Smooth muscle cell (in vitro differentiated cells): ENCODE measurements at regions not wholly inside any gene's neighbourhood (a gene's known extent, or its start where the extent isn't known, plus 50 kb on each side); places are given as distances from the start of the nearest gene placed in this dataset.

Experiments
- DNase-seq: peaks from one replicate; lab custom pipeline; 2025; ENCODE audit not compliant: unreplicated experiment; lab: John Stamatoyannopoulos, UW
- H2AFZ ChIP-seq: fragments of 200-600 bp; sonication (generic); 2 replicates; pipeline ENCODE4 v1.6.0; 2016; ENCODE audit warnings: antibody characterized with exemption, low read depth, mild to moderate bottlenecking
- H3F3A ChIP-seq: fragments of 200-600 bp; sonication (generic); 2 replicates; pipeline ENCODE4 v1.6.0; 2017; ENCODE audit warnings: antibody characterized with exemption, low read depth
- H3K27ac ChIP-seq: fragments of 200-600 bp; sonication (generic); 2 replicates; pipeline ENCODE4 v1.5.1; 2016; ENCODE audit warnings: low read depth, mild to moderate bottlenecking
- H3K27me3 ChIP-seq: fragments of 200-600 bp; sonication (generic); 2 replicates; pipeline ENCODE4 v1.6.1; 2016; ENCODE audit warnings: low read depth, mild to moderate bottlenecking
- H3K36me3 ChIP-seq: fragments of 200-600 bp; sonication (generic); 2 replicates; pipeline ENCODE4 v1.5.1; 2016; ENCODE audit warnings: low read depth
- H3K4me1 ChIP-seq: fragments of 200-600 bp; sonication (generic); 2 replicates; pipeline ENCODE4 v1.5.1; 2016; ENCODE audit warnings: low read depth
- H3K4me2 ChIP-seq: fragments of 200-600 bp; sonication (generic); 2 replicates; pipeline ENCODE4 v1.6.0; 2016; ENCODE audit warnings: mild to moderate bottlenecking
- H3K4me3 ChIP-seq: fragments of 200-600 bp; sonication (generic); 2 replicates; pipeline ENCODE4 v1.5.1; 2016; ENCODE audit warnings: mild to moderate bottlenecking
- H3K79me2 ChIP-seq: fragments of 200-600 bp; sonication (generic); 2 replicates; pipeline ENCODE4 v1.6.0; 2016; ENCODE audit warnings: low read depth, mild to moderate bottlenecking
- H3K9ac ChIP-seq: fragments of 200-600 bp; sonication (generic); 2 replicates; pipeline ENCODE4 v1.6.0; 2016; ENCODE audit warnings: low read depth
- H3K9me3 ChIP-seq: fragments of 200-600 bp; sonication (generic); replicated peaks from 2 replicates; pipeline ENCODE4 v1.5.1; 2016; ENCODE audit warnings: low read depth
- H4K20me1 ChIP-seq: fragments of 200-600 bp; sonication (generic); 2 replicates; pipeline ENCODE4 v1.6.0; 2016; ENCODE audit warnings: low read depth
- WGBS: methylation state at CpG from one replicate; pipeline ENCODE4 v1.1.7; 2016; ENCODE audit warnings: low lambda C conversion rate; 5-methylcytosine and 5-hydroxymethylcytosine counted together
- TF ChIP-seq, protein P1 (sequence below): fragments of 200-600 bp; sonication (generic); IDR thresholded peaks from 2 replicates; pipeline ENCODE4 v1.5.1; 2017; ENCODE audit warnings: borderline replicate concordance, mild to moderate bottlenecking, antibody characterized with exemption; ENCODE audit not compliant: insufficient read depth, poor library complexity, severe bottlenecking

GRCh38 chr2:38182492-38183003 is 106.6 kb upstream of the CYP1B1 start:
- Histone ChIP-seq H3K9ac (no peak overlapping the region), H3K36me3 (no peaks in the 10 kb centered on the region), H3K4me3 (no peak overlapping the region), H3F3A (peaks cover 7% of the 10 kb centered on the region), H3K4me1 (peaks cover 8% of the 10 kb centered on the region), H3K27me3 (no peaks in the 10 kb centered on the region), H3K9me3 (no peaks in the 10 kb centered on the region), H4K20me1 (no peaks in the 10 kb centered on the region), H3K79me2 (no peaks in the 10 kb centered on the region), H2AFZ (no peak overlapping the region), H3K27ac (no peak overlapping the region), H3K4me2 (no peak overlapping the region)
- TF ChIP-seq, protein P1, sequence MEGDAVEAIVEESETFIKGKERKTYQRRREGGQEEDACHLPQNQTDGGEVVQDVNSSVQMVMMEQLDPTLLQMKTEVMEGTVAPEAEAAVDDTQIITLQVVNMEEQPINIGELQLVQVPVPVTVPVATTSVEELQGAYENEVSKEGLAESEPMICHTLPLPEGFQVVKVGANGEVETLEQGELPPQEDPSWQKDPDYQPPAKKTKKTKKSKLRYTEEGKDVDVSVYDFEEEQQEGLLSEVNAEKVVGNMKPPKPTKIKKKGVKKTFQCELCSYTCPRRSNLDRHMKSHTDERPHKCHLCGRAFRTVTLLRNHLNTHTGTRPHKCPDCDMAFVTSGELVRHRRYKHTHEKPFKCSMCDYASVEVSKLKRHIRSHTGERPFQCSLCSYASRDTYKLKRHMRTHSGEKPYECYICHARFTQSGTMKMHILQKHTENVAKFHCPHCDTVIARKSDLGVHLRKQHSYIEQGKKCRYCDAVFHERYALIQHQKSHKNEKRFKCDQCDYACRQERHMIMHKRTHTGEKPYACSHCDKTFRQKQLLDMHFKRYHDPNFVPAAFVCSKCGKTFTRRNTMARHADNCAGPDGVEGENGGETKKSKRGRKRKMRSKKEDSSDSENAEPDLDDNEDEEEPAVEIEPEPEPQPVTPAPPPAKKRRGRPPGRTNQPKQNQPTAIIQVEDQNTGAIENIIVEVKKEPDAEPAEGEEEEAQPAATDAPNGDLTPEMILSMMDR: no peak
- WGBS: 97% methylated on average over 4 of the region's 4 CpGs
- DNase-seq: no peak

DNA sequence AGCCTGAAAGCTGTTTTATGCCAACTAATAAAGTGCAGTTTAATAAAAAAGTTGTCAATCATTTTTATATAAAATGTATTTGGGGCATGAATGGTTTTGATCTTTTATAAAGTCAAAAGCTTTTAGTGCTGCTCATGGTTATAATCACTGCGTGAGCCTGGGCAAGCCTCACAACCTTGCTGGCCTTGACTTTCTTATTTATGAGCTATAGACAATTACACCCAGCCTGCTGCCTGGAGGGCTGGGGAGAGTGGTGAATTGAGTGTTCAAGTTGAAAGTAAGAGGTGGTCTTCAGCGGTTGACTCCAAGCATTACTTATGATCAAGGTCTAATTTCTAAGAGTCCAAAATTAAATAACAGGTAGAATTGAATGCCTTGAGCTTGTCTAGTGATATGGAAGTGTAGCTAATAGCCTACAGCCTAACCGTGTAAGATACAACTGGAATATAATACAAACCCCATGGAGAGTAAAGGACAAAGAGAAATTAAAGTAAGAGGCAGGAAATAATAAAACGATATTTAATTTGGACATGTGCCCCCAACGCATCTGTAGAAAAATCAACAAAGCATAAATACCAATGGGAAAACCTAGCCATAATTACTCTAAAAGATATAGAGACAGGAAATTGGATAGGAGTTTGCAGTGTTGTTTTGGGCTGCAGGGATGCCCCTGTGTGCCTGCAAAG is 106.0 kb upstream of the CYP1B1 start:
- H3K27ac ChIP-seq: no peak overlapping the region
- no peak for DNase-seq
- no peaks in the 10 kb centered on the region for H3K9me3 ChIP-seq
- WGBS: 95% methylated on average over 5 of the region's 5 CpGs
- TF ChIP-seq, protein P1: no peak
- peaks cover 8% of the 10 kb centered on the region for H3K4me1 ChIP-seq
- H3K4me2 ChIP-seq: no peak overlapping the region
- H3K27me3 ChIP-seq: no peaks in the 10 kb centered on the region
- no peaks in the 10 kb centered on the region for H4K20me1 ChIP-seq
- no peak overlapping the region for H3K4me3 ChIP-seq
- peaks cover 9% of the 10 kb centered on the region for H3F3A ChIP-seq
- H3K79me2 ChIP-seq: no peaks in the 10 kb centered on the region
- H3K9ac ChIP-seq: no peak overlapping the region
- no peaks in the 10 kb centered on the region for H3K36me3 ChIP-seq
- no peak overlapping the region for H2AFZ ChIP-seq

GRCh38 chr2:38180754-38181153 is 104.8 kb upstream of the CYP1B1 start:
- Histone ChIP-seq H3K4me2 (no peak overlapping the region), H3K4me3 (no peak overlapping the region), H3K27me3 (no peaks in the 10 kb centered on the region), H2AFZ (no peak overlapping the region), H3K27ac (no peak overlapping the region), H3K9ac (no peak overlapping the region), H4K20me1 (no peaks in the 10 kb centered on the region), H3K36me3 (no peaks in the 10 kb centered on the region), H3K9me3 (no peaks in the 10 kb centered on the region), H3K79me2 (no peaks in the 10 kb centered on the region), H3K4me1 (peaks cover 8% of the 10 kb centered on the region), H3F3A (peaks cover 9% of the 10 kb centered on the region)
- DNase-seq: no peak
- WGBS: 81% methylated on average over 3 of the region's 3 CpGs
- TF ChIP-seq, protein P1: no peak
